Activated T-helper 1 cell treated with anti-CD3 and anti-CD28 coated beads, Interleukin-12 subunit alpha, Interleukin-12 subunit beta, Interleukin-2, Interleukin-4 antibody, amounts not matched to agents 30 ng/mL and 10 ng/mL and 1 ng/mL, durations not matched to agents 14 hours and 24 hours and 36 hours (primary cell): ENCODE measurements at regions not wholly inside any gene's neighbourhood (a gene's known extent, or its start where the extent isn't known, plus 50 kb on each side); places are given as distances from the start of the nearest gene placed in this dataset.
"Not testable (repeated sequence)": the region's sequence is repeated elsewhere in the genome, so short reads cannot be mapped to it uniquely, and the experiment has no call there.

ENCODE experiments used
- DNase-seq: peaks from one replicate; pipeline ENCODE4 v3.0.0; 2021; ENCODE audit warnings: low spot score
- H3K27ac Mint-ChIP-seq: one replicate; pipeline ENCODE4 v1.8.0; 2021; ENCODE audit warnings: mild to moderate bottlenecking, mixed read lengths
- H3K27me3 Mint-ChIP-seq: one replicate; pipeline ENCODE4 v1.8.0; 2022; ENCODE audit warnings: mild to moderate bottlenecking, moderate library complexity, mixed read lengths; ENCODE audit not compliant: insufficient read depth
- H3K36me3 Mint-ChIP-seq: one replicate; pipeline ENCODE4 v1.8.0; 2021; ENCODE audit warnings: low read depth, mixed read lengths
- H3K4me1 Mint-ChIP-seq: one replicate; pipeline ENCODE4 v1.8.0; 2021; ENCODE audit warnings: low read depth, mixed read lengths
- H3K4me3 Mint-ChIP-seq: one replicate; pipeline ENCODE4 v1.8.0; 2021; ENCODE audit warnings: mild to moderate bottlenecking, moderate library complexity, mixed read lengths
- H3K9me3 Mint-ChIP-seq: one replicate; pipeline ENCODE4 v1.8.0; 2021; ENCODE audit warnings: mixed read lengths
- intact Hi-C: fragments of 100-400 bp; cut with micrococcal nuclease; formaldehyde crosslinking; loops from one replicate; pipeline ENCODE4 v1.15.1; 2024

DNA sequence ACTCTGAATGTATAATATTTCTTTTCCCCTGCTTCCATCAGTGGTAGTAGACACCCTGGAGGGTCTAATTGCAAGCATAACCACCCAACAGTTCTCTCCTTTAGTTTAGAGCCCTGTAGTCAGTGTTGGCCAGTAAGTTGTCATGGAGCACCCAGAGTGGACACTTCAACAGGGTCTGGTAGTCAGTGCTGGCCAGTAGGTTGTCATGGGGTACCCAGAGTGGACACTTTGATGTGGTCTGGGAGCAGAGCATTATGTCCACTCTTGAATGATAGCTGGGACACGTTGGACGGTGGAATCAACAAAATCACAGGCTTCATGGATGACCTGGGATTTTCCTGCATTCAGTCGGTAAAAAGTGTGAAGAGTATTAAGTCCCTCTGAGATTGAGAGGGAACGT, 864.9 kb upstream of the TPTE start:
- H3K4me1 Mint-ChIP-seq, H3K27ac Mint-ChIP-seq, H3K36me3 Mint-ChIP-seq, H3K27me3 Mint-ChIP-seq, DNase-seq, H3K4me3 Mint-ChIP-seq, intact Hi-C loops: not testable (repeated sequence)
- H3K9me3 Mint-ChIP-seq, result peaks cover 17% of the 10 kb centered on the region

GRCh38 chr21:9657779-9658178, 863.6 kb upstream of the TPTE start:
- H3K9me3 Mint-ChIP-seq, result peaks cover 14% of the 10 kb centered on the region
- H3K4me3 Mint-ChIP-seq, DNase-seq, H3K27ac Mint-ChIP-seq, H3K27me3 Mint-ChIP-seq, H3K36me3 Mint-ChIP-seq, H3K4me1 Mint-ChIP-seq, intact Hi-C loops: not testable (repeated sequence)

GRCh38 chr21:9659877-9660276, 861.5 kb upstream of the TPTE start:
- intact Hi-C loops, H3K4me3 Mint-ChIP-seq, H3K27me3 Mint-ChIP-seq, DNase-seq, H3K36me3 Mint-ChIP-seq, H3K27ac Mint-ChIP-seq, H3K4me1 Mint-ChIP-seq: not testable (repeated sequence)
- H3K9me3 Mint-ChIP-seq, result peaks cover 14% of the 10 kb centered on the region

DNA sequence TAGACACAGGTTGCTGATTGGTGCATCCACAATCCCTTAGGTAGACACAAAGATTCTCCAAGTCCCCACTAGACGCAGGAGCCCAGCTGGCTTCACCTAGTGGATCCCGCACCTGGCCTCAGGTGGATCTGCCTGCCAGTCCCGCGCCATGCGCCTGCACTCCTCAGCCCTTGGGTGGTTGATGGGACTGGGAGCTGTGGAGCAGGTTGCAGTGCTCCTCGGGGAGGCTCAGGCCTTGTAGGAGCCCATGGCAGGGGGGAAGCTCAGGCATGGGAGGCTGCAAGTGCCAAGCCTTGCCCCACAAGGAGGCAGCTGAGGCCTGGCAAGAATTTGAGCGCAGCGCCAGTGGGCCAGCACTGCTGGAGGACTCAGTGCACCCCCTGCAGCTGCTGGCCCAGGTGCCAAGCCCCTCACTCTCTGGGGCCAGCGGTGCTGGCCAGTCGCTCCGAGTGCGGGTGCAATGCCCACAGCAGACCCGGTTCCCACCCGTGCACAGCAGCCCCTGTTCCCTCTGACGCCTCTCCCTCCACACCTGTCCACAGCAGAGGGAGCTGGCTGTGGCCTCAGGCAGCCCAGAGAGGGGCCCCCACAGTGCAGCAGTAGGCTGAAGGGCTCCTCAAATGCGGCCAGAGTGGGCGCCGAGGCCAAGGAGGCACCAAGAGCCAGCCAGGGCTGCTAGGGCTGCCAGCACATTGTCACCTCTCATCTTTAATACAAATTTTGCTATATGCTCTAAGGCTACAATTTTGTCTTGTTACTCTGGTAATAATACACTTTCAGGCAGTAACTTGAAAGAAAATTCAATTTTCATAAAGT, 857.3 kb upstream of the TPTE start:
- H3K9me3 Mint-ChIP-seq, DNase-seq, H3K36me3 Mint-ChIP-seq, H3K4me1 Mint-ChIP-seq, intact Hi-C loops, H3K27me3 Mint-ChIP-seq, H3K27ac Mint-ChIP-seq, H3K4me3 Mint-ChIP-seq: not testable (repeated sequence)

GRCh38 chr21:9675811-9676210, 845.6 kb upstream of the TPTE start:
- H3K9me3 Mint-ChIP-seq, H3K36me3 Mint-ChIP-seq, H3K27me3 Mint-ChIP-seq, H3K27ac Mint-ChIP-seq, H3K4me3 Mint-ChIP-seq, H3K4me1 Mint-ChIP-seq, intact Hi-C loops, DNase-seq: not testable (repeated sequence)

GRCh38 chr21:9679029-9679428, 842.4 kb upstream of the TPTE start:
- DNase-seq, H3K27ac Mint-ChIP-seq, H3K4me1 Mint-ChIP-seq, H3K27me3 Mint-ChIP-seq, H3K36me3 Mint-ChIP-seq, H3K4me3 Mint-ChIP-seq, intact Hi-C loops, H3K9me3 Mint-ChIP-seq: not testable (repeated sequence)

- H3K9me3 Mint-ChIP-seq, intact Hi-C loops, H3K27me3 Mint-ChIP-seq, H3K36me3 Mint-ChIP-seq, H3K4me3 Mint-ChIP-seq, H3K4me1 Mint-ChIP-seq, H3K27ac Mint-ChIP-seq, DNase-seq: not testable (repeated sequence)
Observed at GRCh38 chr21:9688945-9689344, 832.4 kb upstream of the TPTE start.

- not testable (repeated sequence) for H3K27ac Mint-ChIP-seq, H3K27me3 Mint-ChIP-seq
Observed at GRCh38 chr21:9690981-9691380, 830.4 kb upstream of the TPTE start.

DNA sequence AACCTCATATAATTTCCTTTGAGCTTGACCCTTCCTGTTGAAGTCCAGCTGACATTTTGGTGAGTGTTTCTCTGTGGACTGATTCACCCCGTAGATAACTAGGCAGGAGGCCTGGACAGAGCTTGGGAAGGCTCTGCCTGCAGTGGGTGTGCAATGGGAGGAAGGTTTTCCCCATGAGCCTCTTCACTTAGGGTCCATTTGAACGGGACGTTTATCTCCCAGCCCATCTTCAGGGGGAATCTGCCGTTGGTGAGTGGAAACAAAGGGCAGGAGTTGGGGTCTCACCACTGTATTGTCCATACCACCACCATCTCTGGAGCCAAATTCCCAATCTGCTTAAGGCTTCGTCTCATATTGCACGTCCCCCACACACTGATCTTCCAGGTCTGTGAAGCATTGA, 825.6 kb upstream of the TPTE start:
- H3K9me3 Mint-ChIP-seq, H3K36me3 Mint-ChIP-seq, DNase-seq, H3K27ac Mint-ChIP-seq, H3K27me3 Mint-ChIP-seq, H3K4me3 Mint-ChIP-seq, H3K4me1 Mint-ChIP-seq, intact Hi-C loops: not testable (repeated sequence)

More at GRCh38 chr21:9690981-9691380, 830.4 kb upstream of the TPTE start:
- intact Hi-C loops, H3K36me3 Mint-ChIP-seq, H3K4me1 Mint-ChIP-seq, H3K4me3 Mint-ChIP-seq, DNase-seq, H3K9me3 Mint-ChIP-seq: not testable (repeated sequence)

DNA sequence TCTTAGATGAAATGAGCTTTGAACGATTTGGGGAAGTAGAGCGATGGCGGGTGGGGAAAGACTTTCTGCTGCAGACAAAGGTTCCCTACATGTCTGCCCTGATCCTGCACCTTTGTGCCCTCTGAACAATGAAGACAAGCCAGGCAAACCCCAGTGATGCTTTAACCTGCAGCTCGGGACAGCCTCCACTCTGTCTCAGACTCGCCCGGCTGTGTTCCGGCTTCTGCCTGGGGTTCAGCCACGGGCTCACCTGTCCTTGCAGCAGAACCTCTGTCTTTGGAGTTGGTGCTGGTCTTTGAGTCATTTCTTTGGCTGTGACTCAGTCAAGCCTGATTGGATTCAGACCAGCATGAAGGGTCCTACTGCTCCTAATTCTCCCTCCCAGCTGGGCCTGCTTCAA, 823.6 kb upstream of the TPTE start:
- H3K27me3 Mint-ChIP-seq, DNase-seq, H3K36me3 Mint-ChIP-seq, H3K4me1 Mint-ChIP-seq, intact Hi-C loops, H3K4me3 Mint-ChIP-seq, H3K9me3 Mint-ChIP-seq, H3K27ac Mint-ChIP-seq: not testable (repeated sequence)

GRCh38 chr21:9705016-9705415, 816.4 kb upstream of the TPTE start:
- DNase-seq, H3K4me3 Mint-ChIP-seq, H3K4me1 Mint-ChIP-seq, H3K9me3 Mint-ChIP-seq, H3K27me3 Mint-ChIP-seq, intact Hi-C loops, H3K36me3 Mint-ChIP-seq, H3K27ac Mint-ChIP-seq: not testable (repeated sequence)

DNA sequence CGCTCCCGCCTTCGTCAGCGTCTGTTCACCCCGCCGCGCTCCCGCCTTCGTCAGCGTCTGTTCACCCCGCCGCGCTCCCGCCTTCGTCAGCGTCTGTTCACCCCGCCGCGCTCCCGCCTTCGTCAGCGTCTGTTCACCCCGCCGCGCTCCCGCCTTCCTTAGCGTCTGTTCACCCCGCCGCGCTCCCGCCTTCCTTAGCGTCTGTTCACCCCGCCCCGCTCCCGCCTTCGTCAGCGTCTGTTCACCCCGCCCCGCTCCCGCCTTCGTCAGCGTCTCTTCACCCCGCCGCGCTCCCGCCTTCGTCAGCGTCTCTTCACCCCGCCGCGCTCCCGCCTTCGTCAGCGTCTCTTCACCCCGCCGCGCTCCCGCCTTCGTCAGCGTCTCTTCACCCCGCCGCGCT, 815.9 kb upstream of the TPTE start:
- H3K36me3 Mint-ChIP-seq, H3K27ac Mint-ChIP-seq, DNase-seq, H3K4me1 Mint-ChIP-seq, H3K27me3 Mint-ChIP-seq, H3K4me3 Mint-ChIP-seq, intact Hi-C loops, H3K9me3 Mint-ChIP-seq: not testable (repeated sequence)

- H3K4me1 Mint-ChIP-seq, H3K27ac Mint-ChIP-seq, H3K27me3 Mint-ChIP-seq, intact Hi-C loops, H3K36me3 Mint-ChIP-seq, DNase-seq, H3K4me3 Mint-ChIP-seq: not testable (repeated sequence)
- peaks cover 49% of the 10 kb centered on the region for H3K9me3 Mint-ChIP-seq
Observed at GRCh38 chr21:9724542-9724941, 796.8 kb upstream of the TPTE start.

- H3K36me3 Mint-ChIP-seq, H3K4me1 Mint-ChIP-seq, DNase-seq, intact Hi-C loops, H3K4me3 Mint-ChIP-seq, H3K27ac Mint-ChIP-seq, H3K27me3 Mint-ChIP-seq: not testable (repeated sequence)
- peaks cover 52% of the 10 kb centered on the region for H3K9me3 Mint-ChIP-seq
Observed at GRCh38 chr21:9727187-9727586, 794.2 kb upstream of the TPTE start.
